ENCODE measurements at regions not wholly inside any gene's neighbourhood (a gene's known extent, or its start where the extent isn't known, plus 50 kb on each side); places are given as distances from the start of the nearest gene placed in this dataset.

- DNase-seq: no peak
Observed at GRCh38 chr20:16113736-16114135, 459.5 kb downstream of the KIF16B start.

GRCh38 chr20:16111852-16112412 is 461.3 kb downstream of the KIF16B start:
- DNase-seq: no peak

- no peak for DNase-seq
Observed at GRCh38 chr20:16111172-16111832, 461.9 kb downstream of the KIF16B start.

- no peak for DNase-seq
Observed at GRCh38 chr20:16107172-16107870, 465.9 kb downstream of the KIF16B start.

GRCh38 chr20:16106191-16106849 is 466.9 kb downstream of the KIF16B start:
- no peak for DNase-seq

- no peak for DNase-seq
Observed at GRCh38 chr20:16104783-16105182, 468.5 kb downstream of the KIF16B start.
